ENCODE measurements at regions not wholly inside any gene's neighbourhood (a gene's known extent, or its start where the extent isn't known, plus 50 kb on each side); places are given as distances from the start of the nearest gene placed in this dataset.

DNA sequence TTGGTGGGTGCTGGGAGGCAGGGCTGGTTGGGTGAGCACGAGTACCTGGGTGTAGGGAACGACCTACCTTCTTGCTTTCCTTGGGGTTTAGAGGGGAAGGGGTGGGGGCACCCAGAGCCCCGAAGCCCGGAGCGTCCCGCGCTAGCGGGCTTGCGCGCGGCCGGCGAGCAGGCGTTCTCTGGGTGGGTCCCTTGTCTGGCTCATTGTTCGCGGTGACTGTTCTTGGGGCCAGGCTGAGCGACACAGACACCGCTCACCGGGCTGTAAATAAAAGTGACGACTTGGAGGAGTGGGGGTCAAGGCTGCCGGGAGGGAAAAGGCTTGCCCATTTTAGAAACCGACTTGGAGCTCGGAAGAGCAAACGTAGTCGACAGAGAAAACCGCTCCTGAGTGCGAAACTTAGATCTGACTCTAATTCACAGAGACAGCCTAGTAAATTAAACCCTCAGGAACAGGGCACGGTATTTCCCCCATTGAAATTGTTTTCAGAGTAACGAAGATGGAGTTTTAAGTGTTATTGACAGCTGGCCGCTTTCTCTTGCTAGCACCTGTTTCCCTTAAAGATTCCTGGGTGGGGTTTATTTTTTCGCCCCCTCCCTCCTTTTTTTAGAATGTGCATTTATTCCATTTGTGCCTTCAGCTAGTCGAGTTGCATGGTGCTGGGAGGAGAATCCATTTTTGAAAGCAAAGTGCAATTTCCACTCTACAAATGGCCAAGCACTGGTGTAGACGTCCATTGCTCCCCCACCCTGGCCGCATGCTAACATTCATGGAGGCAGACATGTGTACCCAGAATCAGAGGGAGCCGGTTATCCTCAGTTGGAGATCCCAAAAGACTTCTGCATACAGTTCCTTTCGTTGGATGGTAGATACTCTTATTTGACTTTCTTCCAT, 532.1 kb upstream of the SEMA6D start:
- no peaks in the 10 kb centered on the region for H3K36me3 Mint-ChIP-seq (ENCODE audit: insufficient read depth)
- H3K27ac Mint-ChIP-seq = no peak overlapping the region
- H3K4me1 Mint-ChIP-seq (ENCODE audit: low read depth in 2 of 2) = peaks cover 3% of the 10 kb centered on the region in 2 donors
- no peak for ATAC-seq (replicated peaks)
- DNase-seq = no peak
- peaks cover 25 to 31% of the 10 kb centered on the region in 2 donors for H3K27me3 Mint-ChIP-seq
- peaks cover 6 to 9% of the 10 kb centered on the region in 2 donors for H3K9me3 Mint-ChIP-seq
- H3K4me3 Mint-ChIP-seq = peak overlapping the region in 1 of 2 donors; percentile 19

DNA sequence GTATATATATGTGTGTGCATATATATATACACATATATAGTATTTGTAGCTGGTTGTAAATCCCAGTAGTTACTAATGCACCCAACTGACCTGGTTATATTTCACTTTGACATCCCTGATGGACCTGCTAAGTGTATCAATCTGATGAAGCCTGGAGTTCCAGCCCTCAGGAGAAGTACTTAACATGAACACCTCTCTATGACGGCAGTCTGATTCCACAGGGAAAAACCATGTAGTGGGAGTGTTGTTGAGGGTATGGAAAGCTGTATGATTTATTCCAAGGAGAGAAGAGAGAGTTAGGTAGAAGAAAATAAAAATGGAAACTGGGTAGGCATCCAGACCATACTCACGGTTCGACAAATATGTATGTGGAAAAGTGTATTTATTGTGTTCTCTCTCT, 531.2 kb upstream of the SEMA6D start:
- Mint-ChIP-seq H3K27ac (no peak overlapping the region), H3K9me3 (peaks cover 6 to 9% of the 10 kb centered on the region in 2 donors), H3K4me3 (no peak overlapping the region), H3K36me3 (ENCODE audit: insufficient read depth) (no peaks in the 10 kb centered on the region), H3K4me1 (ENCODE audit: low read depth in 2 of 2) (peaks cover 3% of the 10 kb centered on the region in 2 donors), H3K27me3 (peaks cover 25 to 31% of the 10 kb centered on the region in 2 donors)
- no peak for ATAC-seq (replicated peaks)
- DNase-seq = no peak

DNA sequence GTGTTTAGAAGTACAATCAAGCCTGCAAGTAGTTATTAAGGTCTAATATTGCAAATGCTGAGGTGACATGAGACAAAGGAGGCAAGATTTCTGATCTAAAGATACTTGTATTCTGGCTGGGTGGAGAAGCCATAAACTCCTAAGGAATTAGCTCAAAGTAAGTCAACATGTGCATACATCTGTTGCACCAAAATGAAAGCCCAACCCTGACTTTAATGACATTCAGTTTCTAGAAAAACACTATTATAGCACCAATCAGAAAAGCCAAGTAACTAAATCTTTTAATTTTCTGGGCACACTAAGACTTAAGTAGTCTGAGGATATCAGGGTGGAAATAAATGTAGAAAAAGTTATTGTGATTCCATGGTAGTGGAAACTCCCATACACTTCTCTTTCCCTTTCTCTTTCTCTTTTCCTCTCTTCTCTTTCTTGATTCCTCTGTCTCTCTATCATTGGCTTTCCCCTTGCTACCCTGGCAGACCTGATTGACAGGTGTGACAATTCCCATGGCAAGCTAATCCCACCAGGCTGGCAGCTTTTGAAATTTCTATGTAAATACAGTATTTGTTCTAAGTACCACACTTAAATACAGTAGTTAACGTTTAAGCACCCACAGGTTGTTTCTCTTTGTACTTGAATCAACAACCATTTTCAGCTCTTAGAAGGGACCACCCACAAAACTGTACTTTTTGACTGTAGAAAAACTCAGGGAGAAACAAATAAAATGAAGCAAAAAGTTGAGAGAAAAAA, 528.4 kb upstream of the SEMA6D start:
- no peak overlapping the region for H3K4me3 Mint-ChIP-seq
- peaks cover 0 to 3% of the 10 kb centered on the region in 2 donors for H3K4me1 Mint-ChIP-seq (ENCODE audit: low read depth in 2 of 2)
- H3K27me3 Mint-ChIP-seq = peaks cover 9 to 13% of the 10 kb centered on the region in 2 donors
- no peaks in the 10 kb centered on the region for H3K36me3 Mint-ChIP-seq (ENCODE audit: insufficient read depth)
- ATAC-seq (replicated peaks) (no peak), DNase-seq (no peak)
- H3K9me3 Mint-ChIP-seq = peaks cover 1 to 4% of the 10 kb centered on the region in 2 donors
- H3K27ac Mint-ChIP-seq = no peak overlapping the region

DNA sequence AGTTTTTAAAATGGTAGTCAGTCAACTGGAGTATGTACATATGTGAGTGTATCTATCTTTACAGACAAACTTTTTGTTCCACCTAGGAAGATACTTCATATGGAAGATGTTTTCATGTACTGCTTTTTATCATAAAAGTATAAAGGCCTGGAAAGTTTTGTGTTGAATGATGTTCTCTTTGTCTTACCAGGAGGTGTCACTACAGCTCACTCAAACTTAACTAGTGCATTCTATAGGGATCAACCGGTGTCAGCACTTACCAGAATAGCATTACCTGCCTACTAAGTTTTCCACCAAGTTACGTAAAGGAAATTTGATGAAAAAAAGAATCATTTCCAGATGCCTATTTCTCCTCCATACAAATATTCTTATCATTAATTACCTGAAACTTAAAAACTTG, 522.6 kb upstream of the SEMA6D start:
- DNase-seq (no peak), ATAC-seq (replicated peaks) (no peak)
- no peak overlapping the region for H3K27ac Mint-ChIP-seq
- no peaks in the 10 kb centered on the region for H3K27me3 Mint-ChIP-seq
- peaks cover 0 to 1% of the 10 kb centered on the region in 2 donors for H3K4me1 Mint-ChIP-seq (ENCODE audit: low read depth in 2 of 2)
- no peak overlapping the region for H3K4me3 Mint-ChIP-seq
- H3K9me3 Mint-ChIP-seq = peaks cover 0 to 4% of the 10 kb centered on the region in 2 donors
- H3K36me3 Mint-ChIP-seq (ENCODE audit: insufficient read depth) = no peaks in the 10 kb centered on the region

DNA sequence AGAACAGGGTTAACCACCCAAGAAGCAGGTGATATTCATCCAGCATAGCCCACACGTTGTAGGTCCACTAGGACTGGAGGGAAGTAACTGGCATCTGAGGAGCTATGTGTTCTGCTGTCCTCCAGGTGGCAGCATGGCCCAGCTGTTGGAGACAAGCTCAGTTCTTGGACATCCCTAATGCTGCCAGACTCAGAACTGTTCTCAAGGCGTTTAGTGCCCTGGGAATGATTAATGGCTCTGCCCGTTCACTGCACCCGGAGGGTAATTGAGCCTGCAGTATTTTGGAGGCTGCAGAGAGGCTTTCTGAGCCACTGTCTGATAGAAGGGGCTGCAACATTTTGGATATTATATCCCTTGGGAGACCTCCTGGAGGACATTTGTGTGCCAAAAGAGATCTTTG, 521.3 kb upstream of the SEMA6D start:
- Mint-ChIP-seq H3K4me3 (no peak overlapping the region), H3K9me3 (peaks cover 0 to 4% of the 10 kb centered on the region in 2 donors), H3K36me3 (ENCODE audit: insufficient read depth) (no peaks in the 10 kb centered on the region), H3K4me1 (ENCODE audit: low read depth in 2 of 2) (peaks cover 0 to 1% of the 10 kb centered on the region in 2 donors), H3K27ac (no peak overlapping the region), H3K27me3 (no peaks in the 10 kb centered on the region)
- DNase-seq = no peak
- ATAC-seq (replicated peaks) = no peak

DNA sequence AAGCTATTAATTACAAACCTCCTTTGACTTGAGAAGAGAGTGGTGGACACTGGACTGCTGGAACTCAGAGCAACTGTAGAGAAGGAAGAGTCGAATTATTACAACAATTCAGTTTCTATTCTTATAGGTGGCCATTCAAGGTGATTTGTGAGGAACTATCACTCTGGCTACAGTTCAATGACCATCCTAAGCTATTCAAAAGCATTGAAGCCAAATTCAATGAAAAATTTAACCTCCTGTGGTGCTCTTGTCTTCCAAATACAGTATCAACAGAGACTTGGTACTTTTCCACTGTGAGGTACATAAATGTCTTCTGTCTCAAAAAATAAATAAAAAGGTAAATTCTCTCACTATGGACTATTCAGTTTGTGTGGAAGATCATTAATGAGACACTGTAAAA, 513.3 kb upstream of the SEMA6D start:
- no peak overlapping the region for H3K27ac Mint-ChIP-seq
- H3K4me3 Mint-ChIP-seq = no peak overlapping the region
- DNase-seq (no peak), ATAC-seq (replicated peaks) (no peak)
- no peaks in the 10 kb centered on the region for H3K36me3 Mint-ChIP-seq (ENCODE audit: insufficient read depth)
- no peaks in the 10 kb centered on the region for H3K4me1 Mint-ChIP-seq (ENCODE audit: low read depth in 2 of 2)
- H3K9me3 Mint-ChIP-seq = peaks cover 0 to 2% of the 10 kb centered on the region in 2 donors
- no peaks in the 10 kb centered on the region for H3K27me3 Mint-ChIP-seq

DNA sequence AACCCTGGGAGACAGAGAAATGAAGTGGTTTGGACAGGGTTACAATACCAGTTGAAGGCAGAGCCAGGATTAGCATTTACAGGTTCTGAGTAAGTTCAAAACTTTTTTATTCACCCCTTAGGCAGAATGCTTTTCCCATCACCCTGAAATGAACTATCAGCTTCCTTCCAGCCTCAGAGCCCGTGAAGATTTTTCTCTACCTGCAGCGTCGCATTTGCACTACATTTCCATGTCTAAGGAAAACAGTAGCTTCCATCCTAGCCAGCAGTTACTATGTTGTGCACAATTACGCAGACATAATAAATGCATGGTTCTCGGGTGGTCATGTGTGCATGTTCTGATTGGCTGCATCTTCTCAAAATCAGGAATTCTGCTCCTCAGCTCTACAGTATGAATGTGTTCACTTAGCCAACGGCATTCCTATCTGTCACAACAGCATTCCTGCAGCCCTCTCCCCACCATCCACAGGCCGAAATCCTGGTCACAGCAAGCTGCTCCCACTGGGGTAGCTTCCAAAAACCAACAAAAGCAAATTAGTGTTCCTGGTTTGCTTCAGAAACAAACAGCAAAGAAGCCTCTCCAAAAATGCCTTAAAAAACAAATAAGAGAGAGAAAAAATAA, 510.8 kb upstream of the SEMA6D start:
- peaks cover 0 to 2% of the 10 kb centered on the region in 2 donors for H3K9me3 Mint-ChIP-seq
- no peak for DNase-seq
- H3K36me3 Mint-ChIP-seq (ENCODE audit: insufficient read depth) = no peaks in the 10 kb centered on the region
- H3K27ac Mint-ChIP-seq = no peak overlapping the region
- no peak for ATAC-seq (replicated peaks)
- no peaks in the 10 kb centered on the region for H3K27me3 Mint-ChIP-seq
- no peaks in the 10 kb centered on the region for H3K4me1 Mint-ChIP-seq (ENCODE audit: low read depth in 2 of 2)
- H3K4me3 Mint-ChIP-seq = no peak overlapping the region

DNA sequence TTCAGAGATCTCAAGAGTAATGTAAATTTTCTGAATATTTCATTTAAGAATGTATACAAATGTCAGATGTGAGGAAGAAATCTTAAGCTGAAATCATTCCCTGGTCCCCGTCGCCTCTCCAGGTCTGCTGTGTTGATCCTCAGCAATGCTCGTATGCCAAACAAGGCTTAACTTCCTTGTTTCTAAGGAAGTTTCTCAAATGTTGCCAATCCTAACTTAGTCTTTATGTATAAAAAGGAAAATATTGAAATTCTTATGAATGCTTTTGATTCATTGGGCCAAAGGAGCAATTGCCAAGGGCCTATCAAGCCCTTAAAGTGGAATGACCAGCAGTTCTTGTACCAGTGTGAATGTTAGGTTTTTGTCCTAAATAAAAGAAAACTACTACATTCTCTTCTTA, 507.7 kb upstream of the SEMA6D start:
- Mint-ChIP-seq H3K4me1 (ENCODE audit: low read depth in 2 of 2) (no peaks in the 10 kb centered on the region), H3K36me3 (ENCODE audit: insufficient read depth) (no peaks in the 10 kb centered on the region), H3K27me3 (no peaks in the 10 kb centered on the region), H3K27ac (no peak overlapping the region), H3K9me3 (peaks cover 0 to 4% of the 10 kb centered on the region in 2 donors), H3K4me3 (no peak overlapping the region)
- no peak for ATAC-seq (replicated peaks)
- DNase-seq = no peak

DNA sequence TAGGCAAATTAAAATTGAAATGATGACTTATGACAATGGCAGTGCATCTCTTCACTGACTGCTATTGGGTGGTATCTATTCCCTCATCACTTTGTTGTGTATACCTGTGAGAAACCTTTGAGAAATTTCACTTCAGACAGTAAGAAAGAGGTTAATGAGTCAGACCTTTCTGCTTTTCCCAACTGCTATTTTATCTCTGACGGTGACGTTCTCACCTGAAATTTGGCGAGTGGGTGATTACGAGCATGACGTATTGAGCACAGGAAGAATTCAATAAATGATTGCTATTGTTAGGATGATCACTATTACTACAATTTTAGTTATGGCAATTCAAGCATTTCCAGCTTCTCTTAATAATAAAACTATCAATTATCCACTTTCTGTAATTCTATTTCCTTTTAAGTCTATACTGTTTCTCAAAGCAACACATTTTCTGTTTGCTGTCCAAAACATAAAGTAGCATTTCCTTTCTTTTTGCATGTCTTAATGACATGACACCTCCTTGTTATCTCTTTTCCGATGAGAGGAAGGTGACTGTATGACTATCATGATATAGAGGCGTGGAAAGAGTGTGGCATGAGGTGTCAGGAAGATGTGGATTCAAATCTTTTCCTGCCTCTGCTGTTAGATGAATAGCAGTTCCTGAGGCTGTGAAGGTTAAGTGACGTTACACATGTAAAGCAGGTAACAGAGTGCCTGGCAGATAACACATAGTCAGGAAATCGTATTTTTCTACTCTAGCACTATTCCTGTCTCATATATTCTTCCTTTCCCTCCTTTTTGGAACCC, 504.9 kb upstream of the SEMA6D start:
- ATAC-seq (replicated peaks) (no peak), DNase-seq (no peak)
- Mint-ChIP-seq H3K27me3 (no peaks in the 10 kb centered on the region), H3K9me3 (peaks cover 4 to 6% of the 10 kb centered on the region in 2 donors), H3K4me1 (ENCODE audit: low read depth in 2 of 2) (no peaks in the 10 kb centered on the region), H3K36me3 (ENCODE audit: insufficient read depth) (no peaks in the 10 kb centered on the region), H3K27ac (no peak overlapping the region), H3K4me3 (no peak overlapping the region)

DNA sequence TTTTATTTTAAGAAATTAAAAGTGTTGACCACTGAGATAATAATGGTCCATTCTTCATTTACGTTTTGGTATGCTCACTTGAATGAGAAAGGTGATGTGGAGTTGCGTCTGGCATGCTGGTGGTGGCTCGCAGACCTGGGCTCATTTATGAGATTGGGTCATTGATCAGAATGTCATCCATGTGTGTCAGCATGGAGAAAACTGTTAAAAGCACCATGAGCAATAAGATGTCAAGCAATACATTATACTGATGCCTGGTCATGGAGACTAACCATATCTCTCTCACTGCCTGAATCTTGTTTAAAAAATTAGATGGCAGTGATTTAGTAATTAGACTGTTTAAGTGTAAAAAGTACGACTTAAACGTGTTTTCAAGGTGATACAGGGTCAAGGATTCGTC, 503.4 kb upstream of the SEMA6D start:
- Mint-ChIP-seq H3K36me3 (ENCODE audit: insufficient read depth) (no peaks in the 10 kb centered on the region), H3K27me3 (no peaks in the 10 kb centered on the region), H3K27ac (no peak overlapping the region), H3K4me3 (no peak overlapping the region), H3K9me3 (peaks cover 2 to 6% of the 10 kb centered on the region in 2 donors), H3K4me1 (ENCODE audit: low read depth in 2 of 2) (no peaks in the 10 kb centered on the region)
- DNase-seq = no peak
- no peak for ATAC-seq (replicated peaks)

DNA sequence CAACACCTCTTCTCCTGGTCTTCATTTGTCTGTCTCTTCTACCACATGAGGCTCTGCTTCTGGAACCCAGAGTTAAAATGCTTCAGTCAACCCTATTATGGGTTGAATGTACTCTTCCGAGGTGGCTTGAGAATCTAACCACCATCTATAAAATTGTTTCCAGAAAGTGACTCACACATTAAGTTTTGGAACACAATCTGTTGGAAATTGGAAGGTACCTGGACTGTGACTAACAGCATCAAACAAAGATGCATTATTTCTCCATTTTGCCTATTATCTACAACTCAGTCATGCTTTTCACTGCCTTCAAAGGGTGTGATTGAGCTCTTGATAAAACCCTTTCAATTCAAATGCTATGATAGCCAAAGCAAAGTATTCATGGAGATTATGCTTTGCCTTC, 499.0 kb upstream of the SEMA6D start:
- no peak overlapping the region for H3K27ac Mint-ChIP-seq
- no peaks in the 10 kb centered on the region for H3K4me1 Mint-ChIP-seq (ENCODE audit: low read depth in 2 of 2)
- DNase-seq (no peak), ATAC-seq (replicated peaks) (no peak)
- H3K4me3 Mint-ChIP-seq = no peak overlapping the region
- H3K9me3 Mint-ChIP-seq = peaks cover 6% of the 10 kb centered on the region in 2 donors
- no peaks in the 10 kb centered on the region for H3K36me3 Mint-ChIP-seq (ENCODE audit: insufficient read depth)
- H3K27me3 Mint-ChIP-seq = no peaks in the 10 kb centered on the region

DNA sequence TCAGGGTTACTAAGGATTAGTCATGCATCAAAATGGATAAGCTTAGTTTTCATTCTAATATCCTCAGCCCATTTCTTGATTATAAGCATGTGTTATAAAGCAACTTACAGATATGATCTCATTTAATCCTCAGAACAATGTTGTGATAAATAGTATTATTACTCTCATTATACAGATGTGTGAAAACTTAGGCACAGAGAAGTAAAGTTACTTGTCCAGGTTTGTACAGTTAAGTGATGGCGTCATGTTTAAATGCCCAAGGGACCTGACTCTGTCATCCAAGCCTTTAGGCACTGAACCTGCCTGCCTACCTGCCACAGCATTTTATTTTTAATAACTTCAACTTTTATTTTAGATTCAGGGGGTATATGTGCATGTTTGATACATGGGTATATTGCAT, 472.9 kb upstream of the SEMA6D start:
- no peak for ATAC-seq (replicated peaks)
- H3K36me3 Mint-ChIP-seq (ENCODE audit: insufficient read depth) = no peaks in the 10 kb centered on the region

DNA sequence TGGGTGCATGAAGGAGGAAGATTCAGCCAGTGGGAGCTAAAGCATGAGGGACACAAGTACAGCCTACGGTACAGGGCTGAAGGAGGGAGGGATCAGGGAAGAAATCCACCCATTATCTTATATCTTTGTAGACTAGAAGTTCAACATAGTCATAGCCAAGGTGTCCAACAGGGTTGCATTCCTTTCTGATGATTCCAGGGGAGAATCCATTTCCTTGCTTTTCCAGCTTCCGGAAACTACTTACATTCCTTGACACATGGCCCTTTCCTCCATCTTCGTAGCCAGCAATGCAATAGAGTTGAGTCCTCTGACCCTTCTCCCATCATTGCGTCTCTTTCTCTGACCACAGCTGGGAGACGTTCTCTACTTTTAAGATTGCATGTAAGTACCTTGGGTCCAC, 471.0 kb upstream of the SEMA6D start:
- Mint-ChIP-seq H3K27me3 (no peaks in the 10 kb centered on the region), H3K4me3 (no peak overlapping the region), H3K36me3 (ENCODE audit: insufficient read depth) (no peaks in the 10 kb centered on the region), H3K27ac (no peak overlapping the region), H3K9me3 (peaks cover 0 to 5% of the 10 kb centered on the region in 2 donors), H3K4me1 (ENCODE audit: low read depth in 2 of 2) (no peaks in the 10 kb centered on the region)
- ATAC-seq (replicated peaks) = no peak
- no peak for DNase-seq

More for the DNA sequence above, 472.9 kb upstream of the SEMA6D start:
- no peaks in the 10 kb centered on the region for H3K27me3 Mint-ChIP-seq
- H3K4me1 Mint-ChIP-seq (ENCODE audit: low read depth in 2 of 2) = no peaks in the 10 kb centered on the region
- H3K4me3 Mint-ChIP-seq = no peak overlapping the region
- no peak overlapping the region for H3K27ac Mint-ChIP-seq
- DNase-seq = no peak
- peaks cover 0 to 5% of the 10 kb centered on the region in 2 donors for H3K9me3 Mint-ChIP-seq
